T-helper 22 cell (primary cell): ENCODE measurements at regions not wholly inside any gene's neighbourhood (a gene's known extent, or its start where the extent isn't known, plus 50 kb on each side); places are given as distances from the start of the nearest gene placed in this dataset.

Experiments
- DNase-seq: peaks from one replicate; pipeline ENCODE4 v3.0.0-alpha.2; 2020; ENCODE audit warnings: low read depth

GRCh38 chr11:135075740-135076139 lies 663.7 kb upstream of the B3GAT1 start:
- DNase-seq, result peak; percentile 11

GRCh38 chr11:135074397-135074998 lies 662.5 kb upstream of the B3GAT1 start:
- no peak for DNase-seq

GRCh38 chr11:135073870-135074269 lies 661.8 kb upstream of the B3GAT1 start:
- no peak for DNase-seq

- DNase-seq, result no peak
These were observed 661.3 kb upstream of the B3GAT1 start for GRCh38 chr11:135073381-135073780.

- DNase-seq, result no peak
These were observed 657.8 kb upstream of the B3GAT1 start for GRCh38 chr11:135069890-135070289.

- DNase-seq, result no peak
These were observed 657.0 kb upstream of the B3GAT1 start for GRCh38 chr11:135069063-135069462.

GRCh38 chr11:135062994-135063393 lies 651.0 kb upstream of the B3GAT1 start:
- DNase-seq, result no peak

GRCh38 chr11:135061166-135061565 lies 649.1 kb upstream of the B3GAT1 start:
- DNase-seq, result no peak

GRCh38 chr11:135046986-135047385 lies 634.9 kb upstream of the B3GAT1 start:
- DNase-seq, result no peak

GRCh38 chr11:135046556-135046955 lies 634.5 kb upstream of the B3GAT1 start:
- DNase-seq, result no peak

- no peak for DNase-seq
These were observed 631.4 kb upstream of the B3GAT1 start for GRCh38 chr11:135043434-135043833.

GRCh38 chr11:135037828-135038227 lies 625.8 kb upstream of the B3GAT1 start:
- DNase-seq, result no peak

- no peak for DNase-seq
These were observed 624.7 kb upstream of the B3GAT1 start for GRCh38 chr11:135036488-135037297.

- DNase-seq, result no peak
These were observed 623.2 kb upstream of the B3GAT1 start for GRCh38 chr11:135035282-135035681.

GRCh38 chr11:135033540-135033939 lies 621.5 kb upstream of the B3GAT1 start:
- no peak for DNase-seq

GRCh38 chr11:135031205-135031989 lies 619.4 kb upstream of the B3GAT1 start:
- DNase-seq, result no peak

GRCh38 chr11:135027461-135027860 lies 615.4 kb upstream of the B3GAT1 start:
- no peak for DNase-seq

- no peak for DNase-seq
These were observed 611.5 kb upstream of the B3GAT1 start for GRCh38 chr11:135023499-135023898.

GRCh38 chr11:135022454-135022853 lies 610.4 kb upstream of the B3GAT1 start:
- no peak for DNase-seq

GRCh38 chr11:135019899-135020298 lies 607.9 kb upstream of the B3GAT1 start:
- no peak for DNase-seq

- no peak for DNase-seq
These were observed 607.4 kb upstream of the B3GAT1 start for GRCh38 chr11:135019343-135019871.

GRCh38 chr11:135017296-135017695 lies 605.3 kb upstream of the B3GAT1 start:
- no peak for DNase-seq

GRCh38 chr11:135015966-135016365 lies 603.9 kb upstream of the B3GAT1 start:
- no peak for DNase-seq
